NCI-H187 (cell line): ENCODE measurements at regions not wholly inside any gene's neighbourhood (a gene's known extent, or its start where the extent isn't known, plus 50 kb on each side); places are given as distances from the start of the nearest gene placed in this dataset.
"Not testable (repeated sequence)": the region's sequence is repeated elsewhere in the genome, so short reads cannot be mapped to it uniquely, and the experiment has no call there.

Experiments
- DNase-seq, 2 experiments: peaks; one replicate each; lab custom pipeline; 2025; lab: John Stamatoyannopoulos, UW

DNA sequence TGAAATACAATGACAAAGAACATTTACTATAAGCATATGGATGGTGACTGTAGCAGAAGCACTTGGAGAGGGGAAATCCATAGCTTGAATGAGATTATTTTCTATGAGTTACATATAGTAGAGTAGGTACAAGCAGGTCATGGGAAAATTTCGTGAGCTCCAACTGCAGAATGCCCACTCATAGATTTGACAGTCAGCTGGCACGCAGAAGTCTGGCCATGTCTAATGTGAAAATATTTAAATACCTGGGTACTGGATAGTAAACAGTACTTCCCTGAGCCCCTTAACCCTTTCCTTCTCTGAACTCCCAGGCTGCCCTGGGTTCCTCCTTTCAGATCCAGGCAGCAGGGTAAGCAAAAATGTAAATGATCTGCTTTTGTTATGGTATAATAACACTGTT lies 209.7 kb downstream of the OTUD1 start:
- DNase-seq, result no peak

DNA sequence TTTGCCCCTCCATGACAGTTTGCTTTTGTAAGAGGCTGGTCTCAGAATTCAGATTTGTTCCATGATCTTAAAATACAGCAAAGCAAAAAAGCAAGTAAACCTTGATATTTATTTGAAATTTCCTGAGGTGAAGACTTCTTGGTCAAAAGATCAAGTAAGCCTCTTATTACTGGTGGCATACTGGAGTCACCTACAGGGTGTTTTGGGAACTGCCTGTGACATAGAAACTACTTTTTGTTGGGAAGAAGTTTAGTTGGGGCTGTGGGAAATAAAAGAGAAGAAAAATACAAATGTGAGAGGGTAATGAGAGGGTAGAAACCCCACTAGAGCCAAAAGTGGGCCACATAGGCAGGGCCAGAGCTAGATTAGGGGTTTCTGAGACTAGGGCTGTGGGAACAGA lies 217.9 kb downstream of the OTUD1 start:
- no peak for DNase-seq

DNA sequence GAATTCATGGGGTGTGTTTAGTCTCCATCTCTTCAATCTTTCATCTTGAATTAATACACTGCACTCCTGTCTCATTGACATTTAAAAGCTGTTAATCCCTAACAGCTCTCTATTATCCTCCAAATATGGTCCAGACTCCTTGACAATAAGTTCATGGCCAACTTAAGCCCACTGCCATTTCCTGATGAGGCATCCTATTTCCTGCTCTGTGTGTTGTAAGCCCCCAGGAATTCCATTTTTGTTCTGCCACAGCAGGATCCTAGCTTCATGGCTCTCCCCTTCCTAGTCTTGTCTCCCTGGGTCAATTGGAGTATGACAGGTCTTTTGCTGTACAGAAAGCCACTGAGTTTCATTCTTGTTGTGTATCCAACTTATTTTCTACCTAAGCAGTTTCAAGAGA lies 218.8 kb downstream of the OTUD1 start:
- no peak for DNase-seq

DNA sequence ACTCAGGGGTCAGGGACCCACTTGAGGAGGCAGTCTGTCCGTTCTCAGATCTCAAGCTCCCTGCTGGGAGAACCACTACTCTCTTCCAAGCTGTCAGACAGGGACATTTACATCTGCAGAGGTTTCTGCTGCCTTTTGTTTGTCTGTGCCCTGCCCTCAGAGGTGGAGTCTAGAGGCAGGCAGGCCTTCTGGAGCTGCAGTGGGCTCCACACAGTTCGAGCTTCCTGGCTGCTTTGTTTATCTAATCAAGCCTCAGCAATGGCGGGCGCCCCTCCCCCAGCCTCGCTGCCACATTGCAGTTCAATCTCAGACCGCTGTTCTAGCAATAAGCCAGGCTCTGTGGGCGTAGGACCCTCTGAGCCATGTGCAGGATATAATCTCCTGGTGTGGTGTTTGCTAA lies 233.0 kb downstream of the OTUD1 start:
- not testable (repeated sequence) for DNase-seq

DNA sequence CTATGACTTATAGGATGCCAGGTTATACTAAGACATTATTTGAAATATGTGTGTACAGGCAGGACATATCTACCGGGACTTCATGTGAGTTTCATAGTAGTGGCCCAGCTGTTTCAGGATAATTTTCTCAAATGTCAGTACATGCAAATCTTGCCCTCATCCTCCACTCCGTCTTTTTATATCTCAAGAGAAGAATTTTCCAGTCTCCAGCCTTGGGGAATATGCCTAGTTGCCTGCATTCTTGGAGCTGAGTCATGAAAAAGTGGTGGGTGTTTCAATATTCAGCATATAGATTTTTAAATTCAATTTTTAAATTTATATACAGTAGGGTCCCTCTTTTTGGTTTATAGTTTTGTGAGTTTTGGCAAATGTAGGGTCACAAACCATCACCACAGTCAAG lies 236.7 kb downstream of the OTUD1 start:
- no peak for DNase-seq

DNA sequence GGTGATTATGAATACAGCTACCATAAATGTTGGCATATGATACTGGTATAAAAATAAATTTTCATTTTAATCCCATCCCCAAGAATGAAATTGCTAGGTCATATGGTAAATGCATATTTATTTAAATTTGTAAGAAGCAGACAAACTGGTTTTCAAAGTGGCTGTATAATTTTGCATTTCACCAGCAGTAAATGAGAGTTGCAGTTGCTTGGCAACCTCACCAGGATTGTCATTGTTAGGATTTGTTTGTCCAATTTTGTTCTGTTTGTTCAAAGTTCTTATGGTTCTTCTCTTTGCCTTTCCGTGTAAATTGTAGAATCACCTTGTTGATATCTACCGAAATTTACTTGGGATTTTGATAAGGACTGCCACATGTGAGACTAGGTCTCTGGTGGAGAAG lies 237.4 kb downstream of the OTUD1 start:
- no peak for DNase-seq

DNA sequence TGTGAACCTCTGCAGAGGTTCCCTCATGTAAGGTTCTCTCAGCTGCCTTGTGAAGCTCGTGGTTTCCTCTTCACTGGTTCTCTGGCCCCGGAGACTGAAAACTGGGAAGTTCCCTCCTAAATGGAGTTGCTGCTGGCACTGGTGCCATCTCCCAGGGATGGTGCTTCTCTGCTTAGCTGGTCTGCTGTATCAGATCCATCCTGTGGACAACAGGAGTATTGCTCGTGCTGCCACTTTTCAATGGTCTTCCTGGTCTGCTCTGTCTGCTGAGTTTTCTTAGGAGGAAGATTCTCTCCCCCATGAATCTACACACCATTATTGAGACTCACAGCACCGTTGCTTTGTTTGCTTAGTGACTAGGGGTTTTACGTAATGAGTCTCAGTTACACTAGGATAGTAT lies 247.8 kb downstream of the OTUD1 start:
- no peak for DNase-seq

DNA sequence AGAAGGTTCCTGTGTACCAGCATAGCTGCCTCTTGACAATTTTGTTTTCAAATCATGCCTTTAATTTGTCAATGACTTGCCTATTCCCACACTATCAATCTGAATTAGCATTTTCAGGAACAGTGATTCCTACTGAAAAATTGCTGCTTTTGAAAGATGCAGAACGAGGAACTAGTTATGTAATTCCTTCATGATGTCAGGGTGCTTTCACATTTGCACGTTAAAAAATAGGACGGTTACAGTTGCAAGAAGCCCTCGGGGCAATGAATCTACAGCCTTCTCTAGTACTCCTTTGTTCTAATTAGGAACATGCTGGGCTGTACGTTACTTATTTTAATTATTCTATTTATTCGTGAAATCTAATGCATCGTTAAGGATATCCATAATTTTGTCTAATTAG lies 253.9 kb downstream of the OTUD1 start:
- no peak for DNase-seq

DNA sequence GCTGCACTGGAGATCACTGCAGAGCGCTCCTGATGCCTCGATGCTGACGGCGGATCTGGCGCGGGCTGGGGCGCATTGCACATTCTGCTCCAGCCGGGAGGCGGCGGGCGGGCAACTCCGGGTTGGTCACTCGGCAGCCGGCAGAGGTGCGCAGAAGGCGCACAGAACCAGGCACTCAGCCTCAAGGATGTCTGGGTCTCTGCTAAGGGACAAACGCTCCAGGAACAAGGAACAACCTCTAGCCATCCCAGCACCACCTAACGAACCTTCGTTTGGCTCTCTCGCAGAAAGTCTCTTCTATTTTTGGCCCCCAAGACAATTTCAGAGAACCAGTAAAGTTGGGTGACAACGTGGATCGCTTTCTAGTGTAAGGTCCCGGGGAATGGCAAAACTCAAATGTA lies 254.6 kb downstream of the OTUD1 start:
- DNase-seq, result no peak

DNA sequence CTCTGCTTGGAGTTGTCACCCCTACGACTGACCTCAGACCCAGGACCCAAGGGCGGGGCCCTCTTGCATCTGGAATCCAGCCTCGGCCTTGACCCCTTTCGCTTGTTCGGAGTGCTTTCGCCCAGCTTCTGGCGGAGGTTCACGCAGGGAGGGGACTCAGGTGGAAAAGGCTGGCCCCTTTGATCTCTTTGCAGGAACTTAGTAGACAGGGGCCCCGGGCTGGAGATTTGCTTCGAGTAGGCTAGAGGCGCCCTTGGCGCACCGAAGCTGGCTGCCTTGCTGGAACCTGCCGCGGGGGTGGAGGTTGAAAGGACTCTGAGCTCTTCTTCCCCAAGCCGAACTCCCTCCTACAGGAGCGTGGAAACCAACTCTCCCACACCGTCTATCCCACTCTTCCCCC lies 255.1 kb downstream of the OTUD1 start:
- DNase-seq, result no peak

DNA sequence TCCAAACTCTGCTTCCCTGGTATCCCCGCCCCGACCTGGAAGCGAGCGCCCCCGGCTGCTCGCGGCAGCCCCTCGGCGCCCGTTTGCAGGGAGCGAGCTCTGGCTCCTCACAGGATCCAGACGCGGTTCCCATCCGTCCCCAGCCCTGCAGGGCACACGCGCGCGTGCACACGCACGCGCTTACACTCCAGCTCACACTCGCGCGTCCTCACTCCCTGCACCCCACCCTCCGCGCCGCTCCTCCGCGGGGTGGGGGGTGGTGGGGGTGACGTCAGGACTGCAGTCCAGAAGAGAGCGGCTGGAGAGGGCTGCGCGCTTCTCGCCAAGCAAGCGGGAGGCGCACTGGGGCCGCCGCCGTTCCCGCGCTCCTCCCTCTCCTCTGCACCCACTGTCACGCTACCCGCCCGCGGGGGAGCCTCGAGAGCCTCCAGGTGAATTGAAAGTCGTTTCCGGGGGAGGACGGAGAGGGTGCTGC lies 255.6 kb downstream of the OTUD1 start:
- no peak for DNase-seq

DNA sequence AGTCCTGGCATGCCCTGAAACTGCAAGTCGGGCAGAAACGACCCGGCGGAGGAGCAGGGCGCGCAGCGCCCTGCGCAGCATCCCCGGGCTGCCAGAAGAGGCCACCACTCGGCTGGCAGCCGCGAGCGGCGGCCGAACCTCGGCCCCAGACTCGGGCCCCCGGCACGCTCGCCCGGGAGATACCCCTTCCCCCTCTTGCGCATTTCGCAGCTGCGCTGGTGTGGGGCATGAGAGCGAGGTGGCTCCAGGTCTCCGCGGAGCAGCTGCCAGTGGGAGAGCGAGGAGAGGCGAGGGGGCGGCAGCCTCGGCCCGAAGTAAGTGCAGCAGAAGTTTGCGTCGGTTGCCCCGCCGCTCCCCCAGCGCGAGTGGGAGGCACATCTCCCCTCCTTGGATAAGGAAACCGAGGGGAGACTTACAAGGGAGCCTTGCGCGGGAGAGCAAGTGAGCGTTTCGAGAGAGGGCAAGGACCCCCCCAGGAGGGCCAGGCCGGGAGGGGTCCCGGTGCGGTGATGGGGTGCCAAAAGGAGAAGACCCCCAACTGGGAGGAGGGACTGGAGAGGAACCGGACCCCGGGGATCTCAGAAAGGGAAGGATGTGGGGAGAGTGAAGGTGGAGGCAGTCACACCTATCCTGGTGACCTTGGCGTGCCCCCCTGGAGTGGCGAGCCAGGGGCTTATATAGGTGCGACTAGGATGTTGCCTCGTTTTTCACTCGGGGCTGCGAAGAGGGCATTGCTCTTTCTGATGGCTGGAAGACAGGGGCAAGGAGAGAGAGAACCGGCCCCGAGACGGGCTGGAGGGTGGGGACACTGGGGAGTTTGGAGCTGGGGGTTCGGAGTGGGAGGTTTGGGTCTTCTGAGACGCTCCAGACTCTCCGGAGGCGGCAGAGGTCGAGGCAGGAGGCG lies 256.3 kb downstream of the OTUD1 start:
- no peak for DNase-seq

DNA sequence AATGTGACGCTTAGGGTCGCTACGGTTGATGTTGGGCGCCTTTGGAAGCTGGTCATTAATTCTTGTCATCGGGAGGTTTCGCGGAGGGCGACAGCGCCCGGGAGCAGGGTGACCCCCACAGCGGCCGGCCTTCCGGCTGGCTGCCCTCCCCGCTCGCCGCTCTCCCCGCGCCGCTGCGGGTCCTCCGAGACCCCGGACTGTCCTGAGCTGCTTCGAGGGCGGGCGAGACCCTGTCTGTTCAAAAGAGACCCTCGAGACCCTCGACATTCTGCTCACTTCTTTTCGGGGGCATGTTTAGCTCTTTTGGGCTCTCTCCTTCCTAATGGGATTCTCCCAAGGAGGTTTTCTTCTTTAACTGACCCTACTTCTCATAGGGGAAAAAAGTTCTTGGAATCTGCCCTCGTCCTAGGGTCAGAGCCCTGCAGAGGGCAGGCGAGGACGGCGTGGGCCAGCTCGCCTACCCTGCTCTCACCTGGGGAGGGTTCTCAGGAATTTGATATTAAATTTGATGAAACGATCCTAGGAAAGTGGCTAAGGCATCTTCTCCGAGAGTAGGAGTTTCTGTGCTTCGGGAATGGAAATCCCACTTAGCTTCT lies 257.0 kb downstream of the OTUD1 start:
- DNase-seq, result no peak

DNA sequence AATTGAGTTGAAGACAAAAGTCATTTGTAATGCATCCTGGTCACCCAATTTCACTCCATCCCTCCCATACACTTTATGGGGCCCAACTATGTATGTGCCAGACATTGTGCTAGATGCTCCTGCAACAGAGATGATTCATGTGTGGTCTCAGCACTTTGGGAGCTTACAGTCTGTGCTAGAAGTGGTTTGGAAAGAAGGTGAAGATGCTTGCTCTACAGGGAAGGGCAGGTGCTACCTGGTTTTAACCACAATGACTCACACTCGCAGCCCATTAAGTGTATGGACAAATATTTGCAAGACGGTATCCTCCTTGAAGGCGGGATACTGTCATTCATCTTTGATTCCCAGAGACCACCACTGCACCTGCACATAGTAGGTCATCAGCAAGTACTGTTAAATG lies 257.6 kb downstream of the OTUD1 start:
- no peak for DNase-seq

DNA sequence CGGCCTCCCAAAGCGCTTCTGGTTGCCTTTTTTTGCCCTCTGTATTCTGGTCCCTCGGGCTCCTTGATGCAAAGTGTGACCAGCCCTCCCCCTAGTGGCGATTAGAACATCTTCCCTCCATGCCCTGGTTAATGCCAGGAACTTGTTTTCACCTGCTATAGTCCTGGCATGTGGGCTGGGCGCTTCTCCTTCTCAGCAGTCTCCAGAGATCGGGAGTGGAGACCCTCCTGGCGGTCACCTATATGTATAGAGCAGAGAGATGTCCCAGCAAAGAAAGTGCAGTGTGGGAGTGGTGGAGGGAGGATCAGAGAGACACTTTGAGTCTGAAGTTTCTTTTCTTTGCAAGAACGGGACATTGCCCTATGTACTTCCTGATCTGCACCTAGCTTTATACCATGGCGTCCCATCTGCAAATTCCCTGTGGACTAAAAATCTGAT lies 264.1 kb downstream of the OTUD1 start:
- DNase-seq, result peak in 1 of 2 experiments; percentile 19

DNA sequence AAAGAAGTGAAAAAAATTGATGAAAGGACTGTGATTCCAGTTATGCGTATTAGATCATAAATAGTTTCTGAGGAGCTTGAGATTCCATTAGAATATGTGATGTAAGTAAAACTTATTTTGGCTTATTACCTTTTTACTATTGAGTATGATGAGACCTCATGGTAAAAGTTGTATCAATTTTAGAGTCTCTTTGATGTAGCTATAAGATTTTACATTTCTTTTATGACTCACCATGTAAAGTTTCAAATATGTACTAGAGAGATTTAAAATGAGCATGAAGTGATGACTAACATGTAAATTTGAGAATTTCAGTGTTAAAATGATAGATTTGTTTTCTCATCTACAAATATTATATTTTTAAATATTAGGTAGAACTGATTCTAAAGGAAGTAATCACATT lies 276.5 kb downstream of the OTUD1 start:
- no peak for DNase-seq

DNA sequence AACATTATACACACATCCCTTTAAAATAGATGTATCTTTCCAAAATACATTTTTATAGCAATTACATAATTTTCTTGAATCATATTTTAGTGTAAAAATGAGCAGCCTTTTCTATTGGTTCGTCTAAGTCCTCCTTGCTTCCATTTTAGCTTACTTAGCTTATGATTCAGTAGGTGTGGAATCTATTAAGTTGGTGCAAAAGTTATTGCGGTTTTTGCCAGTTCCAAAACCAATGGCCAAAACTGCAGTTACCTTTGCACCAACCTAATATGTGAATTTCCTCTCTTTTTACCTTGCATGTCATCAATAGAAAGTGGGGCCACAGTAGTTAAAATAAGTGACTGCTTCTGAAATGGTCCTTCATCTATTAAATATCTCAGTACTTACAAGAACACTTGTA lies 279.0 kb downstream of the OTUD1 start:
- no peak for DNase-seq

DNA sequence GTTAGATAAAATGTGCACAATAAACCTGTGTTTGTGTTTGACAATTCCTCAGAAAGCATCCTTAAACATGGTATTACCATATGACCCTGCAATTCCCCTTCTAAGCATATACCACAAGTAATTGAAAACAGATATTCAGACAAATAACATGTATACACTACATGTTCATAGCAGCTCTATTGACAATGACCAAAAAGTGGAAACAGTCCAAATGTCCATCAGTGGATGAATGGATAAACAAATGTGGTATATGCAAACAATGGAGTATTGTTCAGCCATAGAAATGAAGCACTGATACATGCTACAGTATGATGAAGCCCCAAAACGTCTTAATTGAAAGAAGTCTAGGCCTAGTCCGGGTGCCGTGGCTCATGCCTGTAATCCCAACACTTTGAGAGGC lies 280.1 kb downstream of the OTUD1 start:
- DNase-seq, result no peak

DNA sequence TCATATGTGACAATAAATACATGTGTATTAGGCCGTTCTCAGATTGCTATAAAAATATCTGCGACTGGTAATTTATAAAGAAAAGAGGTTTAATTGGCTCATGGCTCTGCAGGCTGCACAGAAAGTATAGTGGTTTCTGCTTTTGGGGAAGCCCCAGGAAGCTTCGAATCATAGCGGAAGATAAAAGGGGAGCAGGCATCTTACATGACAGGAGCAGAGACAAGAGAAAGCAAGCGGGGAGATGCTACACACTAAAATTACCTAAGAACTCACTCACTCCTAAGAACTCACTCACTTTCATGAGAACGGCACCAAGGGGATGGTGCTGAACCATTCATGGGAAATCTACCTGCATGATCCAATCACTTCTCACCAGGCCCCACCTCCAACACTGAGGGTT lies 284.9 kb downstream of the OTUD1 start:
- no peak for DNase-seq

DNA sequence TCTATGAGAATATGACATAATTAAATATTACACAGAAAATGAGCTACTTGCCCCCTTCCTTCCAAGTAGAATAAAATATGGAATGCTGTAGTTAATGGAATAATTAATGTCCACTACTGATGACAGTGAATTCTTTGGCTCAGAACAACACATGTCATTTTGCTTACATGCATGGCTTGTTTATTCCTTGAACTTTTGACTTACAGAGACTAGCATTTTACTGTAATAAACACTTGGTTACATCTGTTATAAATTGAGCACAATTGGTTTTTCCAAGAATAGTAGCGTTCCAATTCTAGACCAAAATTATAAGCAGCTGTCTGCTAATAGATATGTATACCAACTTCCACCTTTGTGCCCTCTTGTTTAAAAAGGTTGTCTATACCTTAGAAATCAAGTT lies 286.7 kb downstream of the OTUD1 start:
- DNase-seq, result no peak

DNA sequence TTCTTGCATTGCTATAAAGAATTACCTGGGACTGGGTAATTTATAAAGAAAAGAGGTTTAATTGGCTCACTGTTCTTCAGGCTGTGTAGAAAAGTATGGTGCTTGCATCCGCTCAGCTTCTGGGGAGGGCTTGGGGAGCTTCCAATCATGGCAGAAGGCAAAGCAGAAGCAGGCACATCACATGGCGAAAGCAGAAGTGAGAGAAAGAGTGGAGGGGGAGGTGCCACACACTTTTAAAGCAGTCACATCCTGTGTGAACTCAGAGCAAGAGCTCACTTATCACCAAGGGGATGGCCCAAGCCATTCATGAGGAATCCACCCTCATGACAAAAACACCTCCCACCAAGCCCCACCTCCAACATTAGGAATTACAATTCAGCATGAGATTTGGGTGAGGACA lies 303.5 kb downstream of the OTUD1 start:
- DNase-seq, result no peak

DNA sequence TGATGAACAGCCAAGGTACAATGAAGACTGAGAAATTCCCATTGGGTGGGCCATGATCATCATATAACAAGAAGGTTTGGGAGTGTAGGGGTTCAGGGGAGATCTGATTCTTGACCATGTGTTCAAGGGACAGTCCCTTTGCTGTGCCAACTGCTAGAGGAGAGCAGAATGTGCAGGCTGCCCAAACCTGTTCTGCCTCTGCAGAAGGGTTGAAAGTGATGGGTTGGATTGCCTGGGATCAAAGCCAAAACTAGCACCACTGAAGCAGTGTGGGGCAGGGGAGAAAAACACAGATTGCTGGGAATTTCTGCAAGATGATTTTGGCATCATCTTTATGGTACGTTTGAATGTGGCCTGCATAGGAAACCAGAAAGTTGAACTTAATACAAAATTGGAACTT lies 303.9 kb downstream of the OTUD1 start:
- no peak for DNase-seq

DNA sequence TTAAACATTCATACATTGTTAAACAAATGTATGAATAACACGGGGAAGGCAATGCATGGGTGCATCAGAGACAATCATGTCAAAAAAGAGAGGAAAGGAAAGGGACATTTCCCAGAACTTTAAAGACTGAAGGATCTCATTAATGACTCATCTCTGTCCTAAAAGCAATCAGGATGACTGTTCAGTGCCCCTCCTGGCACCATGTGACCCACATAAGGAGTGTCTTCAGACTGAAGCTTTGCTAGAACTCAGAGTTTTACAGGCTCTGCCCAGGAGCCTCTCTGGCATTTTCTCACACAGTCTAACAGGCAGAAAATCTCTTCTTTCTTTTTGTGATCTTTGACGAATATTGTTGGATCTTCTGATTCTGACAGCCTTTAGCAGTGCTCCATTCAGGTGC lies 315.3 kb downstream of the OTUD1 start:
- no peak for DNase-seq

DNA sequence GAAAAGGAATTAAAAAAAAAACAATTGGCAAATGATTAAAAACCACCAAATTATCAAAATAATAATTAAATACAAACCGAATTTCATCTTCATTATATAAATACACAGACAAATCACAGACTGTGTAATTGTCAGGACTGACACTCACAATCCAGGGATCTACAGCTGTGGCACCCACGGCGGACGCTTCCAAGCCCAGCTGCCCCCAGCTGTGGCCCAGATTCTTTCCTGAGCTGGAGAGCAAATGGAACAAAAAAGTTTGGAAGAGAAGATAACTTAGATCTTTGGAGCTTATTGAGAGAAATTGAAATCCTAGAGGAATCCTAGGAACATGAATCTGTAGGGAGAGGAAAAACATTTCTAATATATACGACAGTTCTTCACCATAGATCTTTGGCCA lies 316.1 kb downstream of the OTUD1 start:
- DNase-seq, result no peak
